Right ventricle myocardium inferior (tissue), 1 donor: ENCODE measurements at regions not wholly inside any gene's neighbourhood (a gene's known extent, or its start where the extent isn't known, plus 50 kb on each side); places are given as distances from the start of the nearest gene placed in this dataset.
"Not testable (repeated sequence)": the region's sequence is repeated elsewhere in the genome, so short reads cannot be mapped to it uniquely, and the experiment has no call there.

Experiments
- ATAC-seq: fragments of 200-7000 bp; cut with Tn5 transposase; one replicate; pipeline ENCODE4 v1.9.1; 2020; ENCODE audit warnings: mild to moderate bottlenecking, moderate library complexity
- DNase-seq: peaks from one replicate; pipeline ENCODE4 v3.0.0; 2021; ENCODE audit errors: missing footprints
- intact Hi-C: fragments of 100-400 bp; cut with DNase I; formaldehyde crosslinking; loops from one replicate; pipeline ENCODE4 v1.11.0; 2022
- donor health status: DM: no; HTN: yes; CAD: no; lungs with severe emphysema.

DNA sequence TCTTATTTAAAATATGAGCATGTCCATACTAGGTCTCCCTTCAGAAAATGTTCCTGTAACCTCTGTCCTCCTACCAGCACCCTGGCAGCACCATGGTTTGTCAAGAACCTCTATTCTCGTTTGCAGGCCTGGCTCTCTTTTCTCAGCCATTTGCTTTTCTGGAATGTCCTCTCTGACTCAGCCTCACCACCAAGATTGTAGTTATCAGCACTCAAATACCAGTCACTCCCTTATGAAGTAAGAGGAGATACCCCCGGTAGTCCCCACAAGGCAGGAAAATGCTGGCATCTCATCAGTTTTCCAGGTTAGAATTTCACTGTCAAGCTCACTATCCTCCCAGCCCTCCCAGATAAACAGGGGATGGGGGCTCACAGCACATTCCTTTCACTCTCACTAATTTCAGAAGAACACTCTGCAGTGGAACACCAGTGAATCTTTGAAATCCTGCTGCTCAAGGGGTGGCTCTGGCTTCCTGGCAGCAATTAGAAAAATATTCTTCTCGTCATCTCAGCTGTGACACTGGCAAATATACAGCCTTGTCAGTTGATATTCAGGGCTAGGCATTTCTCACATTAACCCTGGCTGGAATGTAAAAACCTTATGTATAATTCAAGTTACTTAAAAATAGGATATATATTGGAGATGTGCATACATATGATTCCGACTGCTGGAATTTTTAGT is 129.2 kb downstream of the TBX18 start:
- peak; percentile 59 for ATAC-seq
- no peak for DNase-seq
- intact Hi-C loops, result no loop called here

DNA sequence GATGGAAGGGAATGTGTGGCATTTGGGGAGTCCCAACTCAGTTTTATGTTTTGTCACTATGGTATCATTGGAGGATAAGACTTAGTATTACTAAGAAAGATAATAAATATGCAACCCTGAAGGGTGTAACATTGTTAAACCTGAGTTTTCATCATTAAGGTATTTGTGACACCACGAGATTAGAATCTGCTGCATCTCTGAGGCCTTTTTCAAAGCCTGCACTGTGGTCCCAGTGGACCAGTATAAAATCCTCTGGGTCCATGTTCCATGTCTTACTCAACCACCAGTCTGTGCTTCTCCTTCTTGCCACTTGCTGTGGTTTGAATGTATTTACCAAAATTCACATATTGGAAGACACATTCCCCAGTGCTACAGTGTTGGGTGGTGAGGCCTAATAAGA is 130.6 kb downstream of the TBX18 start:
- DNase-seq (no peak), ATAC-seq (no peak)
- intact Hi-C loops, result no loop called here

DNA sequence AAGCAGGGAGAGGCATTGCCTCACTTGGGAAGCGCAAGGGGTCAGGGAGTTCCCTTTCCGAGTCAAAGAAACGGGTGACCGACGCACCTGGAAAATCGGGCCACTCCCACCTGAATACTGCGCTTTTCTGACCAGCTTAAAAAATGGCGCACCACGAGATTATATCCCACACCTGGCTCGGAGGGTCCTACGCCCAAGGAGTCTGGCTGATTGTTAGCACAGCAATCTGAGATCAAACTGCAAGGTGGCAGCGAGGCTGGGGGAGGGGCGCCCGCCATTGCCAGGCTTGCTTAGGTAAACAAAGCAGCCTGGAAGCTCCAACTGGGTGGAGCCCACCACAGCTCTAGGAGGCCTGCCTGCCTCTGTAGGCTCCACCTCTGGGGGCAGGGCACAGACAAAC is 137.9 kb downstream of the TBX18 start:
- intact Hi-C loops, ATAC-seq: not testable (repeated sequence)
- DNase-seq, result peak; percentile 54

DNA sequence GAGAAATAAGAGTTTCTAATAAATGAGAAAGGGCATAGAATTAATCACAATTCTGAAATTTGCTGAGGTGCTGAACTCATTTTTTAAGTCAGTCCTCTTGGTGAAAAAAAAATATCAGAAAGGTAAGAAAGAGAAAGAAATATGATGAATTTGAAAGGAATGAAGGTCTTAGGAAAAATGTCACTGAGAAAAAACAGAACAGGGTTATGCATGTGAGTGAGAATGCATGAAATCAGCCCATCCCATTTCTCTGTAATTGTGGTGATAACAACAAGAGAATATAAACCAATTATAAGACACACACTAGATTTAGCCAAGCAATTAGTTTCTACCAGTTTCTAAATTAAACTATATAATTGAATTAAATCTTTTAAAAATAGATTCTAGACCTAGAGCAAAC is 138.9 kb downstream of the TBX18 start:
- ATAC-seq (no peak), DNase-seq (no peak)
- intact Hi-C loops, result loop anchor here (2.0 kb wide), 1 partner anchor 141 kb away; no protein-coding TSS in a partner anchor

DNA sequence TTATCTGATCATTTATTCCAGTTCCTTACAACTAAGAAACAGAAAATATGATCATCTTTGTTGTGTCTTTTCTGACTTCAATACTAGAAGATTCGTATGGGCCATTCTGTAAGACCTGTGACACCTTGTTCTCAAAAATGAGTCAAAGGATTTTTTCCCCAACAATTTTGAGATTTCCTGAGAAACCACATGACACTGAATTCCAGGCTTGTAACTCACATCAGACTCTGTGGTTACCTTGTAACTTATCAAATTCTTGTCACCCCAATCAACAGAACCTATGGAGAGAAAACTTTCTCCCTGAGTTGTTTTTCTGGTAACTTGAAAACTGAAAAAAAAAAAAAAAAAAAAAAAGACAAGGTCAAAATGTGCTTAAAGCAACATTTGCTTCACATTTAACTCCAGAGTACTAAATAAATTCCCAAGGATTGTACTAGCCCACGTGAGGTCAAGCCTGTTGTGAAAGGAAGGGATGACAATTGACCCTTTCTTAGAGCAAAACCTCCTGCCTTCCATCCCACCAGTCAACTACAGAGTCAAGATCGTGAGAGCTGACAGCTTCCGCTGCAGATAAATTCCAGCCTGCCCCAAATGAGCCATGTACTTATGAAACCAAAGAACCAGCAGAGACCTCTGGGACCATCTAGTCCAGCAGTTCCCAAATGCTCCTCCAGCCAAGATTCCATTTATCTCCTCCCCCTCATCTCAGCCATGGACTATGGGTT is 140.3 kb downstream of the TBX18 start:
- DNase-seq (peak; percentile 53), ATAC-seq (peak; percentile 99)
- intact Hi-C loops, result loop anchor here (2.0 kb wide), 1 partner anchor 143 kb away; no protein-coding TSS in a partner anchor

DNA sequence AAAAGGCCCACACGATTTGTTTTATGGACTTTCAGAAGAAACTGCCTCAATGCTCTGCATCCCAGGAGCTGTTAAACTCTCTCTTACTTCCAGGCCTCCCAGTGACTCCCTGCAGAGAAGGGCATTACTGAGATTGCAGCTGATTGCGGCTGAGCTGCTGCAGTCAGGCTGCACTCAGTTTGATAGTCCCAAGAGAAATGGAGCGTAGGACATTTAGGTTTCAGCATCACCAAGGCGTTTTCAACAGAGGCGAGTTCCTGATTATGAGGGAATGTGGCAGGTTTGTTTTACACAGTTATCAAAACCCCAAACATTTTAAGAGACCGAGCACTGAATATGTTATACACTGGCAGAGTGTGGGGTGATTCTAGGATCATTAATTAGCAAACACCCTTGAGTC is 145.6 kb downstream of the TBX18 start:
- DNase-seq, result no peak
- intact Hi-C loops, result no loop called here
- peak; percentile 66 for ATAC-seq

DNA sequence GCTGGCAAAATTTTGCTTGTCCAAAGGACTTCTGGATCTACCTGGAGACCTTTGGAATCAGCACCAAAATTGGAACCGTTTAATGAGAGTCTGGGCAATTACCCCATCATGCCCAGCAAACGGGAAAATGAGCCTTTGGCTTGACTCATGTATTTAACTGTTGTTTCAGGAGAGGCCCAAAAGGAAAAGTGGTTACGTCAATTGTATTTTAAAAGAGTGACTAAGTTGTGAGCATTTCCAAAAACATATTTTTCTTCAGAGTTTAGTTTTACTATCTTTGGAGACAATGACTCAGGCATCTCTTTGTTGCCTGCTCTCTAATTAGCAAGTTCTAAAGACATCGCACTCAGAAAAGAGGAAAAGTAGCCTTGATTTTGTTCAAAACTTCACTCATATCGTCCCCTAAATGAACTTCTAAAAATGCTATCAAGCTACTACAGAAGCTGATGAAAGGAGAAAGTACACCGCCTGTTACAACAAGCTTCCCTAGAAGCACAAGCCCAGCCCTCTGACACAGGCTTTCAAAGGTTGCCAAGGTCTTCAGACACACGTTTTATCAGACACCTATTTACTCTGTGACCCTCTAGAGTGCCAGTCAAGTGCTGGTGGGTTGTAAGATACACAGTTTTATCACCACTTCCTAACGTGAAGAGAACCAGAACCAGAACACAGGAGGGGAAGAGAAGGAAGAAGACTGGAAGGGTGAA is 146.2 kb downstream of the TBX18 start:
- no peak for DNase-seq
- intact Hi-C loops, result no loop called here
- peak; percentile 82 for ATAC-seq

DNA sequence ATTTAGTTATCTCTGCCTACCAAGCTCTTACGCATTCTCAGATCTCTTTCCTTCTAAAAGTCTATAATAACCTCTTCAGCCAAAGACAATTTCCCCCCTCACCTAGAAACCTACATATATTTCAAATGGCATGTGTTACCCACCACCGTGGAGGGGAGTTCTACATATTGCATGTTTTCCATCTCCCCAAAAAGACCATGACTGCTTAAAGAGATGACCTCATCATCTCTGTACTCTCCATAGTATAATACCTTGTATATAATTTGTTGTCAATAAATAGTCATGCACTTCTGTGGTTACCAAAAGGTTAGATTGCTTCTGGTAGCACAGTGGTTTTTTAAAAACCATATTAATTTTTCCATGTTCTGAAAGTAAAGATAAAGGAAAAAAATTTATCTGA is 148.4 kb downstream of the TBX18 start:
- intact Hi-C loops, result no loop called here
- DNase-seq, result no peak
- ATAC-seq, result no peak

DNA sequence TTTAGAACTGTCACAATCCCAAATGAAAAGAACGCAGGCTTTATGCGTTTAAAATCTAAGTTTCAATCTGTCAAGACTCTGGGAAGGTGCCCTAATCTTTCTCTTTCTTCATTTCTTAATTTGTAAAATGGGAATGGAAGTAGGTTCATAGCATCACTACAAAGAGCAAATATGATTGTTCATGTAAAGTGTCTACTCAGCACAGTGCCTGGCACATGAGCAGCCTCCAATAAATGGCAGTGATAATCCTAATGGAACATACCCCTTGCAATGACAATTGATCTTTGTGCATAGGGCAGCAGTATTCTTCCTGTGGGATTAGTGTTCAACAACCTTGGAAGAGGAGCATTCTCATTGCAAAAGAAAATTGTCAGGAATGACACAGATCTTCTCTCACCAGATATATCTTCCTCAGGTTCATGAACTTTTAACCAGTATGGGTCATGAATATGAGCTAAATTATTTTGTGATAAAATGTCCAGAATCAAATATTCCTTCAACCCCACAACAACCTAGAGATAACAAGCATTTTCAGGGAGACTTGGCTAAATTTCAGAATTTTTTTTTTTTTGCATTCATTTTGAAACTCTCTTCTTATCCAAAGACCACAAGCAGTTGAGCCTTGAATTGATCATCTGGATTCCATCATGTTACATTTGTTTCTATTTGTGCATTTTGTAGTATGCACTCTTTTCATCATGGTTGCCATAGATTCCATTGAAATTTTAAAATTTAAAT is 149.1 kb downstream of the TBX18 start:
- intact Hi-C loops, result no loop called here
- DNase-seq, result no peak
- no peak for ATAC-seq

DNA sequence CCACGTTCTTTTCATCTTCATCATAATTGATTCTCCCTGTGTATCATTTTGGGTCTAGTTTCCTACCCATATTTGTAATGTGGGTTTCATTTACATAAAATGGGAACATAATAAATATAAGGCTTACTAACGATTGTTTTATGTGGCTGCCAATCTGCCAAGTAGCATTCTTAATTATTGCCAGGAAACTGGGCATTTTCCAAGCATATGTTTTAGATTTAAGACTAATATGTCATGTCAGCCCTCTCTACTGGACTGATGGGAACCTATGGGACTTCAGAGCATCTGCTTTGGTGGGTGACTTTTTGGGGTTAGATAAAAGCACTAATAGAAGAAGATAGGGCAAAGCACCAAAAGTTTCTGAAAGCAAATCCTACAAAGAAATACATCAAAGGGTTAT is 157.5 kb downstream of the TBX18 start:
- DNase-seq (no peak), ATAC-seq (no peak)
- intact Hi-C loops, result no loop called here

DNA sequence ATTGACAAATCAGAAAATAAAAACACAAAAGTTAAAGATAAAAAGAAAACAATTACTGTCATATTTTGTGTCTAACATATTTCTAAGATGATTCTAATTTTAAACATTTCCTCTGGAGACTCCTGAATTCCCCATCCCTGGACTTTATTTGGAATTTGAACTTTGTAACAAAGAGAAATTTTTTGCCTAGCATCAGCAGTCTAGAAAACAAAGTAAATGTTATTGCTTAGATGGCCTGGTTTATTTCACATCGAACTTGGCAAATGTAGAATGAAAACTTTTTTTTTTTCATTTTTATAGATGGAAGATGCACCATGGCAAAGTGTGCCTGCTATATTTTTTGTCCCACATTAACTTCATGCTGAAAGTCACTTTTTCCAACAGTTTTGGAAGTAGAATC is 159.1 kb downstream of the TBX18 start:
- DNase-seq, result no peak
- intact Hi-C loops, result no loop called here
- no peak for ATAC-seq

DNA sequence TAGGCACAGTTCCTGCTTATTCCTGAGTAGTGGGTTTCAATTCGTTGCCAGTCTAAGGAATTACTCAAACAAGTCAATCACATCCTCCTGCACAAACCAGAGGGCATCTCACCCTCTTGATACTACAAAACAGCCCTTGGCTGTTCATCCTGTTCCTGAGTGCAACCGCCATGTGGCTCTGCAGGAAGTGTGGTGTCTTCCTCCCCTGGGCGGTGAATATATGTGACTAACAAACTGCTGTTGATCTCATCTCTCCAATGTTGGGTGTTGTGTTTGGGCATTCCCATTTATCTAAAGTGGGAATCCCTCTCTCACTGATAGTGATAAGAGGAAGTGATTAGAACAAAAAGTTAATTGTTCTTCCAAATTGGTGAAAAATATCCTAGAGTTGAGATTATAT is 163.0 kb downstream of the TBX18 start:
- DNase-seq, result no peak
- ATAC-seq, result no peak
- intact Hi-C loops, result no loop called here

DNA sequence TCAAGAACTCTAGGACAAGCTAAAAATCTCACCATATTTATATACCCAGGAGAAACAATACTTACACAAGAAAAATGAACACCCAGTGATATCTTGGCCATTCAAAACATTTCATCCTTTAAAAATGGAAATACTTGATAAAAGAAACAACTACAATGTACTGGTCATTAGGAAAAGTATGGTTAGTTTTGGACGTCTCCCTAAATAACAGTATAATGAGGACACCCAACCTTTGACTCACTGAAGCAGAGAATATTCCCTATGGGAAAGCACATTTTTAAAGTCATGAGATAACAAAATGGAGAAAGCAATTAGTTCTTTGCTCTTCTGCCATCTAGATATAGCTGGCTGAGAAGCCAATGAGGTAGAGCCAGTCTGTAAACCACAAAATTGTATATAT is 164.4 kb downstream of the TBX18 start:
- intact Hi-C loops, result no loop called here
- DNase-seq (no peak), ATAC-seq (no peak)

DNA sequence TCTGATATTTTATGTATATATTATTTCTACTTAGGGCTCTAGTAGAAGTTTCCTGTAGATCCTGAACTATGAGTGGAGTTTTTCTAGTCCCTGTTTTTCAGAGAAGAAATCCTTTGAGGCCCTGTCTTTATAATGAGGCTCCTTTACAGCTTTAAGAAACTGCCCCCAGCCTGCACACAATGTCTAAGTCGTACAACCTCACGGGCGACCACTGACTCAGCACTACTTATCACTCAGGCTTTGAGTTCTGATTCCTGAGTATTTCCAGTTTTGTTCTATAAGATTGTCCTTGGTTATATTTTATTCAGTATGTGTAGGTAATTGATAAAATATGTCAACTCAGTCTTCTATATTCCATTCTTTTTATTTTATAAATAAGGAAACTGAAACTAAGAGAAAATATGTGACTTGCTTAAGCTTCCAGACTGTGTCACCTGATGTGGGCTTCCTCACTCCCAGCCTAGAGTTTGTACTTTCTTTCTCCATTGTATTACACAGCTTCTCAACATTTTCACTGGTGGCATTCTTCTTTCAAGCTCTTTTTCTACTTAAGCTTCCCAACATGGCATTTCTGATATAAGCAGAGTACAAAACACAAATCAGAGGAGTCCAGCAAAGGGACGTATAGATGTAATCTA is 167.0 kb downstream of the TBX18 start:
- intact Hi-C loops, result no loop called here
- ATAC-seq, result no peak
- DNase-seq, result no peak

DNA sequence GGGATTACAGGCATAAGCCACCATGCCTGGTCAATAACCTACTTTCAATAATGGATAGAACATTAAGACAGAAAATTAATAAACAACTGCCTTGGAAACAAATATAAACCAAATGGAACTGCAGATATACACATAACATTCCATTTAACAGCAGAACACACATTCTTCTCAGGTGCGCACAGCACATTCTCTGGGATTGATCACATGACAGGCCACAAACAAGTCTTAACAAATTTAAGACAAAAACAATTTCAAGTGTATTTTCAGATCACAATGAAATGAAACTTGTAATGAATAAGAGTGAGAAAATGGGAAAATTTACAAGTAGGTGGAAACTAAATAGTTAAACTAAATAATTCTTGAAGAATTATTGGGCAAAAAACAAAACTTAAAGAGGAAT is 167.9 kb downstream of the TBX18 start:
- no peak for ATAC-seq
- intact Hi-C loops, result no loop called here
- no peak for DNase-seq

DNA sequence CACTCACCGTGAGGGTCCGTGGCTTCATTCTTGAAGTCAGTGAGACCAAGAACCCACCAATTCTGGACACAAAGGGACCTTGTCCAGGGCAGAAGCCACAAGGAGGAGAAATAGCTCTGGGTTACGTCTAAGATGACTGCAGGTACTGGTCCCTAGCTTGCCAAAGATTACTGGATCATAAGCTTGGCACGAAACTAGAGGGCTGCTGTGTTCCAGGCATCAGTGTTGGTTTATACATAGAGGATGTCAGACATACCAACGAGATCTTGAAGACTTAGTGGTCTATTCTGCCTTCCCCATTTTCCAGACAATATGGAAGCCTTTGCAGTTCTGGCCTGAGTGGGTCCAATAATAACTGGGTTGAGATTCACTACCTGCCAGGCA is 175.7 kb downstream of the TBX18 start:
- intact Hi-C loops, result no loop called here
- DNase-seq (no peak), ATAC-seq (no peak)

DNA sequence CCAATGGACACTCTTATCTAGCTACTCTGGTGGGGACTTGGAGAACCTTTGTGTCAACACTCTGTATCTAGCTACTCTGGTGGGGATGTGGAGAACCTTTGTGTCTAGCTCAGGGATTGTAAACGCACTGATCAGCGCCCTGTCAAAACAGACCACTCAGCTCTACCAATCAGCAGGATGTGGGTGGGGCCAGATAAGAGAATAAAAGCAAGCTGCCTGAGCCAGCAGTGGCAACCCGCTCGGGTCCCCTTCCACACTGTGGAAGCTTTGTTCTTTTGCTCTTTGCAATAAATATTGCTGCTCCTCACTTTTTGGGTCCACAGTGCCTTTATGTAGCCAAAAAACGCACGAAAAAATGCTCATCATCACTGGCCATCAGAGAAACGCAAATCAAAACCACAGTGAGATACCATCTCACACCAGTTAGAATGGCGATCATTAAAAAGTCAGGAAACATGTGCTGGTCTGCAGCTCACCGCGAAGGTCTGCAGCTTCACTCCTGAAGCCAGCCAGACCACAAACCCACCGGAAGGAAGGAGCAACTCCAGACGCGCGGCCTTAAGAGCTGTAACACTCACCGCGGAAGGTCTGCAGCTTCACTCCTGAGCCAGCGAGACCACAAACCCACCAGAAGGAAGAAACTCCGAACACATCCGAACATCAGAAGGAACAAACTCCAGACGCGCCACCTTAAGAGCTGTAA is 176.3 kb downstream of the TBX18 start:
- DNase-seq, intact Hi-C loops, ATAC-seq: not testable (repeated sequence)

DNA sequence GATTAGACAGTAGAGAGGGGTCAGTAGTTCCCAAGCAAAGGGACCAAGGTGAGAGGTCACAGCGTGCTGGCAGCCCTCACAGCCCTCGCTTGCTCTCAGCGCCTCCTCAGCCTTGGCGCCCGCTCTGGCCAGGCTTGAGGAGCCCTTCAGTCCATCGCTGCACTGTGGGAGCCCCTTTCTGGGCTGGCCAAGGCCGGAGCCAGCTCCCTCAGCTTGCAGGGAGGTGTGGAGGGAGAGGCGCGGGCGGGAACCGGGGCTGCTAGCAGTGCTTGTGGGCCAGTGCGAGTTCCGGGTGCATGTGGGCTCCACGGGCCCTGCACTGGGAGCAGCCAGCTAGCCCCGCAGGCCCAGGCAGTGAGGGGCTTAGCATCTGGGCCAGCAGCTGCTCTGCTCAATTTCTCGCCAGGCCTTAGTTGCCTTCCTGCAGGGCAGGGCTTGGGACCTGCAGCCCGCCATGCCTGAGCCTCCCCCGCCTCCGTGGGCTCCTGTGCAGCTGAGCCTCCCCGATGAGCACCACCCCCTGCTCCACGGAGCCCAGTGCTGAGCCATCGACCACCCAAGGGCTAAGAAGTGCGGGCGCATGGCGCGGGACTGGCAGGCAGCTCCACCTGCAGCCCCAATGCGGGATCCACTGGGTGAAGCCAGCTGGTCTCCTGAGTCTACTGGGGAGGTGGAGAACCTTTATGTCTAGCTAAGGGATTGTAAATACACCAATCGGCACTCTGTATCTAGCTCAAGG is 177.0 kb downstream of the TBX18 start:
- DNase-seq, intact Hi-C loops, ATAC-seq: not testable (repeated sequence)
